Liver (tissue), 3 donors: ENCODE measurements at regions not wholly inside any gene's neighbourhood (a gene's known extent, or its start where the extent isn't known, plus 50 kb on each side); places are given as distances from the start of the nearest gene placed in this dataset.

ENCODE experiments used
- ATF3 ChIP-seq: IDR thresholded peaks from 2 replicates; pipeline ENCODE4 v1.6.1; 2016; ENCODE audit warnings: antibody characterized with exemption
- HNF4G ChIP-seq: IDR thresholded peaks from 2 replicates; pipeline ENCODE4 v1.6.1; 2016; ENCODE audit warnings: antibody characterized with exemption
- JUND ChIP-seq, 2 donors: IDR thresholded peaks; 2 replicates each; pipeline ENCODE4 v1.6.1; 2016; ENCODE audit warnings: antibody characterized with exemption in 2 of 2
- RAD21 ChIP-seq, 2 donors: IDR thresholded peaks; 2 replicates each; pipeline ENCODE4 v1.6.1; 2016; ENCODE audit warnings: antibody characterized with exemption in 2 of 2, mild to moderate bottlenecking in 2 of 2
- REST ChIP-seq: IDR thresholded peaks from 2 replicates; pipeline ENCODE4 v1.6.1; 2016; ENCODE audit warnings: antibody characterized with exemption, mild to moderate bottlenecking
- RXRA ChIP-seq, 2 donors: IDR thresholded peaks; 2 replicates each; pipeline ENCODE4 v1.6.1; 2017 to 2018; ENCODE audit warnings: antibody characterized with exemption in 2 of 2, mild to moderate bottlenecking in 1 of 2
- SP1 ChIP-seq: IDR thresholded peaks from 2 replicates; pipeline ENCODE4 v1.6.1; 2018; ENCODE audit warnings: antibody characterized with exemption, mild to moderate bottlenecking
- TAF1 ChIP-seq: conservative IDR thresholded peaks from 2 replicates; pipeline ENCODE4 v1.6.1; 2016; ENCODE audit warnings: antibody characterized with exemption, mild to moderate bottlenecking
- TF ChIP-seq, protein P1 (sequence below): IDR thresholded peaks from 2 replicates; pipeline ENCODE4 v1.6.1; 2016; ENCODE audit warnings: antibody characterized with exemption
- TF ChIP-seq, protein P2 (sequence below): fragments of 150-350 bp; IDR thresholded peaks from 2 replicates; pipeline ENCODE4 v1.5.1; 2017; ENCODE audit warnings: improper control_type of control experiment, low read depth, low read length; ENCODE audit not compliant: missing input control
- donor health status: healthy.
- donor health status: healthy.

DNA sequence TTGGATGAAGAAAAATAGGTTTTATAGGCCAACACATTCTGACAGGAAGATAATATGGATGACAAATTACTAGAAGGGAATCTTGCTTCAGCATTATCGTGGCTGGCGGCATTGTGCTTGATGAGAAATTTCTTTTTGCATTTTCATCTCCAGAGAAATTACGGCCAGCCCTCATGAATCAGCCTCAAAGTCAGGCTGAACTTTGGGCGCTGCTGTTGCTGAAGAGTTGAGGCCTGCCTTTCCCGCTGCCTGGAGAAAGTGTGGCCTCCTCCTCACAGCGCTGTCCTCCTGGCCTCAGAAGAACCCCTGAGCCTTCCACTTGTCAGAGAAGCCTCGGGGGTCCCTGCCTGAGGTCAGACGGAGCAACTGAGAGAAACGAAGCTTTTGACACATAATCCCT, 272.4 kb upstream of the KCNIP4 start:
- TF ChIP-seq RAD21 (IDR thresholded peaks at IDR 0.05) (no peak), HNF4G (no peak), TAF1 (no peak), ATF3 (no peak), RXRA (IDR thresholded peaks at IDR 0.05) (no peak), SP1 (no peak), JUND (IDR thresholded peaks at IDR 0.05) (no peak), REST (no peak)
- TF ChIP-seq, protein P1, sequence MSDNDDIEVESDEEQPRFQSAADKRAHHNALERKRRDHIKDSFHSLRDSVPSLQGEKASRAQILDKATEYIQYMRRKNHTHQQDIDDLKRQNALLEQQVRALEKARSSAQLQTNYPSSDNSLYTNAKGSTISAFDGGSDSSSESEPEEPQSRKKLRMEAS: no peak
- TF ChIP-seq, protein P2, sequence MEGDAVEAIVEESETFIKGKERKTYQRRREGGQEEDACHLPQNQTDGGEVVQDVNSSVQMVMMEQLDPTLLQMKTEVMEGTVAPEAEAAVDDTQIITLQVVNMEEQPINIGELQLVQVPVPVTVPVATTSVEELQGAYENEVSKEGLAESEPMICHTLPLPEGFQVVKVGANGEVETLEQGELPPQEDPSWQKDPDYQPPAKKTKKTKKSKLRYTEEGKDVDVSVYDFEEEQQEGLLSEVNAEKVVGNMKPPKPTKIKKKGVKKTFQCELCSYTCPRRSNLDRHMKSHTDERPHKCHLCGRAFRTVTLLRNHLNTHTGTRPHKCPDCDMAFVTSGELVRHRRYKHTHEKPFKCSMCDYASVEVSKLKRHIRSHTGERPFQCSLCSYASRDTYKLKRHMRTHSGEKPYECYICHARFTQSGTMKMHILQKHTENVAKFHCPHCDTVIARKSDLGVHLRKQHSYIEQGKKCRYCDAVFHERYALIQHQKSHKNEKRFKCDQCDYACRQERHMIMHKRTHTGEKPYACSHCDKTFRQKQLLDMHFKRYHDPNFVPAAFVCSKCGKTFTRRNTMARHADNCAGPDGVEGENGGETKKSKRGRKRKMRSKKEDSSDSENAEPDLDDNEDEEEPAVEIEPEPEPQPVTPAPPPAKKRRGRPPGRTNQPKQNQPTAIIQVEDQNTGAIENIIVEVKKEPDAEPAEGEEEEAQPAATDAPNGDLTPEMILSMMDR: no peak
